ENCODE measurements at regions not wholly inside any gene's neighbourhood (a gene's known extent, or its start where the extent isn't known, plus 50 kb on each side); places are given as distances from the start of the nearest gene placed in this dataset.
A peak's percentile ranks its signal among the peaks of the same experiment; 100 is the strongest.

- DNase-seq (ENCODE audit: low spot score): no peak
Observed at GRCh38 chr3:140816372-140817195, 125.1 kb upstream of the SLC25A36 start.

GRCh38 chr3:140821493-140821892 lies 120.1 kb upstream of the SLC25A36 start:
- DNase-seq (ENCODE audit: low spot score): no peak

GRCh38 chr3:140822401-140823047 lies 119.1 kb upstream of the SLC25A36 start:
- no peak for DNase-seq (ENCODE audit: low spot score)

- no peak for DNase-seq (ENCODE audit: low spot score)
Observed at GRCh38 chr3:140823106-140823505, 118.5 kb upstream of the SLC25A36 start.

GRCh38 chr3:140827894-140828293 lies 113.7 kb upstream of the SLC25A36 start:
- DNase-seq (ENCODE audit: low spot score): no peak

- DNase-seq (ENCODE audit: low spot score): no peak
Observed at GRCh38 chr3:140828585-140828984, 113.1 kb upstream of the SLC25A36 start.

- no peak for DNase-seq (ENCODE audit: low spot score)
Observed at GRCh38 chr3:140829796-140830195, 111.8 kb upstream of the SLC25A36 start.

DNA sequence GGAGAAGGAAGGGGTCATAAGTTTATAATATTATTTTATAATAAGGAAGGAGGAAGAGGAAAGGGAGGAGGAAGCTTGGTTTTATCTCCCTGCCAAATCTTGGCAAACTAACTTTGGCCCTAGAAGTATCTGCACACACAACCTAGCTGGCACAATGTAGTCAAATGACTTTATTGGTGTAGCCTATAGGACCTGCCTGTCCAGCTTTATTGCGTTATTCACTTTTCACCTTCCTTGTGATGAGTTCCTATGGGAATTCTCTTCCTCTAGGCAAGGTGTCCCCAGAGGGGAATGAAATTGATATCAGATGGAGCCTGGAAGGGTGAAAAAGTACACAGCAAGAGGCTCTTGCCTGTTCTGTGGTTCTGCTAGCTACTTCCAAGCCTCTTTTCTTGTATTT lies 111.2 kb upstream of the SLC25A36 start:
- DNase-seq (ENCODE audit: low spot score): no peak

GRCh38 chr3:140832883-140833282 lies 108.8 kb upstream of the SLC25A36 start:
- DNase-seq (ENCODE audit: low spot score): no peak

- DNase-seq (ENCODE audit: low spot score): no peak
Observed at GRCh38 chr3:140834266-140835037, 107.2 kb upstream of the SLC25A36 start.

GRCh38 chr3:140842984-140843649 lies 98.5 kb upstream of the SLC25A36 start:
- no peak for DNase-seq (ENCODE audit: low spot score)

DNA sequence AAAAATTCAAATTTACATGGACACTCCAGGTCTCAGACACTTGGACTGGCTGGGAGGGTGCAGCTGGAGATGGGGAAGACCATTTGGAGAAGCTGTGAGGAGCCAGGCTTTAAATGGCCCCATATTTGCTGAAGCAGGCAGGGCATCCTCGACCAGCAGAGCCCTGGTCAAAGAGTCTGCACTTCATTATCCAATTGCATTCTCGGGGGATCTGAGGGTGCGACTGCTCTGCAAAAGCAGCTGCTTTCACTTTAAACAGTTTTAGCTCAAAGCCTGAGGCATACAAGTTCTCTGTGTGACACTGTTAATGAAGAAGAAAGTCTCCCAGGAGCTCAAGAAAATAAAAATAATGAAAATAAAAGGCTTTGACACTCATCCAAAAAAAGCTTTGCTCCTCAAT lies 98.0 kb upstream of the SLC25A36 start:
- no peak for DNase-seq (ENCODE audit: low spot score)

DNA sequence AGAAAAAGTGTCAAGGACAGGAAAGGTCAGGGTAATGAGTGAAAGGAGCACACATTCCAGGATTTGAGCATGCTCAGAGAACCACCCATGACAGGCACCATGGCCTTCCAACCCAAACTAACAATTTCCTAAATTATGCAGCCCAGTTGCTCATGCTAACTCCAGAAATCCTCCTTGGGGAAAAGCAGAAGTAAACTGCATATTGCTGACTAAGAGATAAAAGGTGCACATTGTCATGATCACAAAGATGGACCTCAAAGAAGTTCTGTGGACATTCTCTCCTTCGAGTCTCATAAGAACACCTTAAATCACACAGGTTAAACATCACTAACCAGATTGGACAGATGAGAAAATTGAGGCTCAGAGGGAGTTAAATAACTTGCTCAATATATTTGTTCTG lies 97.6 kb upstream of the SLC25A36 start:
- DNase-seq (ENCODE audit: low spot score): no peak

DNA sequence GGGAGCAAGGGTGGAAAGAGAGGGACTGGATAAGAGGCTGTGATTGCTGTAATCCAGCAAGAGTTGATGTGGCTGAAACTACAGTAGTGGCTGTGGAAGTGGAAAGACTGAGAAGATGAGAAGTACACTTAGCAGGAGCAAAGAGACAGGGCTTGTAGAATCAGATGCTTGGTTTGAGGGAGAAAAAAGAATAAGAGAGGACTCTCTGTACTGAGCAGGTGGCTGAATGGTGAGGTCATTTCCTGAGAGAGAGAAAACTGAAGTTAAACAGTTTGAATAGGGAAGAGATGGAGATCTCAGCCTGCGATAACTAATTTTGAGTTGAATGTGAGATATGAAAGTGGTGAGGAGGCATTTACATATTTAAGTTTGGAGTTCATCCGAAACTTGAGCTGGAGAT lies 95.8 kb upstream of the SLC25A36 start:
- DNase-seq (ENCODE audit: low spot score): no peak

DNA sequence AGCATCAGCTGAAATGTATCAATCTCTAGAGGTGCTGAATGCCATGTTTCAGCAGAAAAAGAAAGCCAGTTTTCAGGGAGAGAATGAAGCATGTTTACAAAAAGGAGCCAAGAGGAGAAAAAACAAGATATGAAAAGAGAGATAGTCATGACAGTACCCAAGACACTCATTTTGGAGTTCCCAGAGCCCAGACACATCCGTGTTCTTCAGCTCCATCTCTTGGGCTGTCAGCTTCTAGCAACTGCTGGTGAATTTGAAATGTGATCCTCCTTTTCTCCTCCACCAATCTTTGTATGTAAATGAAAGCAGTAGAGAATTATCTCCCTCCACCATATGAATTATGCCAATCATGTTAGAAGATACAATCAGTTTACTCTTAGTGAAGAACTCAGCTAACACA lies 93.0 kb upstream of the SLC25A36 start:
- no peak for DNase-seq (ENCODE audit: low spot score)

- DNase-seq (ENCODE audit: low spot score): no peak
Observed at GRCh38 chr3:140850210-140850955, 91.3 kb upstream of the SLC25A36 start.

- no peak for DNase-seq (ENCODE audit: low spot score)
Observed at GRCh38 chr3:140854961-140855360, 86.7 kb upstream of the SLC25A36 start.

- no peak for DNase-seq (ENCODE audit: low spot score)
Observed at GRCh38 chr3:140856905-140857304, 84.7 kb upstream of the SLC25A36 start.

DNA sequence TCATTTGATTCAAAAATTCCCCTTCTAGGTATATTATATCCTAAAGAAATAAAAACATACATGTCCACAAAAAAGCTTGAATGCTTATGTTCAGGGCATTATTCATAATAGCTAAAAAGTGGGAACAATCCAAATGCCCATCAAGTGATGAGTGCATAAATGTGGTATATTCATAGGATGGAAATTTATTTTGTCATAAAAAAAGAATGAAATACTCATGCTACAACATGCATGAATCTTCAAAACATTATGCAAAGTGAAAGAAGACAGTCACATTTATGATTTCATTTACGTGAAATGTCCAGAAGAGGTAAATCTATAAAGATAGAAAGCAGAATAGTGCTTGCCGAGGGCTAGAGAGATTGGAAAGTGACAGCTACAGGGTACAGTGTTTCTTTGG lies 83.6 kb upstream of the SLC25A36 start:
- no peak for DNase-seq (ENCODE audit: low spot score)

GRCh38 chr3:140859592-140860336 lies 81.9 kb upstream of the SLC25A36 start:
- no peak for DNase-seq (ENCODE audit: low spot score)

DNA sequence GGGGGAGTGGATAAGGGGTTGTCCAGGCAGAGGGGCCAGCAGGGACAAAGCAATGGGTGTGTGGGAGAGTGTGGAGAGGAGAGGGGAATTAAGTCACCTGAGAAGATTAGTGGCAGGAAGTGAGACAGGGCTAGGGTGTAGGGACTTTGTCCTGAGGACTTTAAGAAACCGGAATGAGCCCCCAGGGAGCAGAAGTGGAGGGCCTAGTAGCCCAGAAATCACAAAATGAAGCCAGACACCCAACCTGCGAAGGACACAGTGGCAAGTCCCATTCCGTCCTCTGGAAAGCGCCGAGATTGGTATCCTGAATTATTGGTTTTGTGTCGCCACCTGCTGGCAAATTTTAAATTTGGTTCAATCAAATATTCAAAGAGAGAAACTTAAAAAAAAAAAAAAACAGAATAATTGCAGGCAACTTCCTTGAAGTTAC lies 78.0 kb upstream of the SLC25A36 start:
- peak; percentile 24 for DNase-seq (ENCODE audit: low spot score)
